ENCODE measurements at regions not wholly inside any gene's neighbourhood (a gene's known extent, or its start where the extent isn't known, plus 50 kb on each side); places are given as distances from the start of the nearest gene placed in this dataset.

DNA sequence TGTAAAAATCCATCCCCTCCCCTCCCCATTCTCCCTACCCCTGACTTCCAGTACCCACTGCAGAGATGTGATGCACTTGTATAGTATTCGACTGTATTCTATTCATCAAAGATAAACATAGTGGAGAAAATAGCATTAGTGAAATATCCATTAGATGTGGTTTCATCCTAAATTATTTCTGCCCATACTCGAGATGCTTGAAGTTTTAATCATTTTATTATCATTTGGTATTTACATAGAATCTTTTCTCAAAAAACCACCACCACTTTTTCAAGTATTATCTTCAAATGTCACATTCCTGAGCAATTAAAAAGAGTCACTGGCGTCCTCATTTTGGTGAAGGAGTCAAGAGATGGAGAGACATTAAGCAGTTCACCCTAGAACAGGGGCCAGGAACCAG is 181.9 kb downstream of the HAO1 start:
- Histone ChIP-seq H3K4me1 (no peaks in the 10 kb centered on the region), H3K27ac (no peak overlapping the region), H3K36me3 (no peaks in the 10 kb centered on the region), H3K4me3 (no peak overlapping the region), H3K27me3 (no peaks in the 10 kb centered on the region), H3K9me3 (no peaks in the 10 kb centered on the region)
- WGBS, 2 donors, result 74 to 78% methylated on average over 3 of the region's 3 CpGs
- no peak for DNase-seq (ENCODE audit: low spot score in 2 of 2)
- TF ChIP-seq POLR2A (IDR thresholded peaks at IDR 0.05), result no peak
- TF ChIP-seq CTCF (IDR thresholded peaks at IDR 0.05), result no peak
- TF ChIP-seq EP300 (IDR thresholded peaks at IDR 0.05), result no peak

- Histone ChIP-seq H3K36me3 (no peaks in the 10 kb centered on the region), H3K9me3 (no peaks in the 10 kb centered on the region), H3K27ac (no peak overlapping the region), H3K27me3 (no peaks in the 10 kb centered on the region), H3K4me3 (no peak overlapping the region), H3K4me1 (no peaks in the 10 kb centered on the region)
- no peak for DNase-seq (ENCODE audit: low spot score in 2 of 2)
- TF ChIP-seq EP300 (IDR thresholded peaks at IDR 0.05) (no peak), CTCF (IDR thresholded peaks at IDR 0.05) (no peak), POLR2A (IDR thresholded peaks at IDR 0.05) (no peak)
- 61 to 72% methylated on average over 1 of the region's 1 CpG for WGBS, 2 donors
Measured at GRCh38 chr20:7760247-7761031, 179.8 kb downstream of the HAO1 start.

- WGBS, 2 donors, result 52 to 57% methylated on average over 2 of the region's 2 CpGs
- no peak for DNase-seq (ENCODE audit: low spot score in 2 of 2)
- H3K36me3 ChIP-seq, result no peaks in the 10 kb centered on the region
- no peaks in the 10 kb centered on the region for H3K9me3 ChIP-seq
- no peaks in the 10 kb centered on the region for H3K4me1 ChIP-seq
- H3K4me3 ChIP-seq, result no peak overlapping the region
- no peak for TF ChIP-seq CTCF (IDR thresholded peaks at IDR 0.05)
- TF ChIP-seq POLR2A (IDR thresholded peaks at IDR 0.05), result no peak
- no peak for TF ChIP-seq EP300 (IDR thresholded peaks at IDR 0.05)
- H3K27me3 ChIP-seq, result no peaks in the 10 kb centered on the region
- H3K27ac ChIP-seq, result no peak overlapping the region
Measured at GRCh38 chr20:7765221-7765620, 175.0 kb downstream of the HAO1 start.

DNA sequence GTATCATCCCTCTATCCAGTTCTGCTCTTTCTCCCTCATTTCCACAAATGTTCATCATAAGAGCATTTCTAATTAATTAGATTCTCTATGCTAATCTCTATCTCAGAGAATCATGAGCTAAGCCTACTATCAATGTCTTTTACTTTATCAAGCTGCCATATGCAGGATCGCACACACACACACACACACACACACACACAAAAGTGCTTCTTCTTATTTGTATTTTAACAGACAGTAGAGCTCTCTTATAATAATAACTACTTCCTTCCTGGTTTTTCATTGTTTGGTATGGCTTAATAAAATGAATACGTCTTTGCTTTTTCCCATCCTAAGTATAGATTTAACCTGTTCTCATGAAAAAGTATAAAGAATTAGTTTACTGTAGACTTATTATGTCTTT is 170.2 kb downstream of the HAO1 start:
- TF ChIP-seq CTCF (IDR thresholded peaks at IDR 0.05) (no peak), EP300 (IDR thresholded peaks at IDR 0.05) (no peak), POLR2A (IDR thresholded peaks at IDR 0.05) (no peak)
- WGBS, 2 donors, result 52 to 69% methylated on average over 2 of the region's 2 CpGs
- Histone ChIP-seq H3K4me3 (no peak overlapping the region), H3K4me1 (no peaks in the 10 kb centered on the region), H3K36me3 (no peaks in the 10 kb centered on the region), H3K27ac (no peak overlapping the region), H3K9me3 (no peaks in the 10 kb centered on the region), H3K27me3 (no peaks in the 10 kb centered on the region)
- no peak for DNase-seq (ENCODE audit: low spot score in 2 of 2)

GRCh38 chr20:7770578-7770977 is 169.7 kb downstream of the HAO1 start:
- Histone ChIP-seq H3K27ac (no peak overlapping the region), H3K27me3 (no peaks in the 10 kb centered on the region), H3K36me3 (no peaks in the 10 kb centered on the region), H3K4me3 (no peak overlapping the region), H3K9me3 (no peaks in the 10 kb centered on the region), H3K4me1 (no peaks in the 10 kb centered on the region)
- DNase-seq (ENCODE audit: low spot score in 2 of 2), result no peak
- TF ChIP-seq POLR2A (IDR thresholded peaks at IDR 0.05), result no peak
- no peak for TF ChIP-seq CTCF (IDR thresholded peaks at IDR 0.05)
- TF ChIP-seq EP300 (IDR thresholded peaks at IDR 0.05), result no peak
- 49 to 52% methylated on average over 2 of the region's 2 CpGs for WGBS, 2 donors

All from tibial nerve (tissue), 4 donors.